Heart right ventricle (tissue), 16 donors: ENCODE measurements at regions not wholly inside any gene's neighbourhood (a gene's known extent, or its start where the extent isn't known, plus 50 kb on each side); places are given as distances from the start of the nearest gene placed in this dataset.

ENCODE experiments used
- ATAC-seq, 8 donors: fragments of 200-7000 bp; cut with Tn5 transposase; one replicate each; pipeline ENCODE4 v1.9.1; 2020; ENCODE audit warnings: mild to moderate bottlenecking in 8 of 8, moderate library complexity in 8 of 8, moderate number of reproducible peaks in 1 of 8
- DNase-seq, 2 donors: peaks; one replicate each; pipeline ENCODE4 v3.0.0-alpha.2; 2020
- H3K27ac ChIP-seq, 10 donors: fragments of 200-600 bp; sonication (generic) in 2 of 10; one replicate each; pipeline versions ENCODE4 v1.5.0 to v1.8.0; 2020 to 2022; ENCODE audit warnings: mild to moderate bottlenecking in 3 of 10
- H3K27me3 ChIP-seq, 7 donors: fragments of 200-600 bp; one replicate each; pipeline ENCODE4 v1.8.0; 2021 to 2022; ENCODE audit warnings: mild to moderate bottlenecking in 2 of 7
- H3K36me3 ChIP-seq, 9 donors: fragments of 200-600 bp; sonication (generic) in 1 of 9; one replicate each; pipeline versions ENCODE4 v1.5.0 to v1.8.0; 2020 to 2022; ENCODE audit warnings: mild to moderate bottlenecking in 2 of 9
- H3K4me1 ChIP-seq, 9 donors: fragments of 200-600 bp; sonication (generic) in 1 of 9; one replicate each; pipeline versions ENCODE4 v1.5.0 to v1.8.0; 2020 to 2022; ENCODE audit warnings: mild to moderate bottlenecking in 4 of 9
- H3K4me3 ChIP-seq, 10 donors: fragments of 200-600 bp; sonication (generic) in 2 of 10; one replicate each; pipeline versions ENCODE4 v1.5.0 to v1.8.0; 2020 to 2022; ENCODE audit warnings: mild to moderate bottlenecking in 7 of 10, moderate library complexity in 2 of 10
- H3K9me3 ChIP-seq, 11 donors: fragments of 200-600 bp in 10 of 11; sonication (generic) in 2 of 11; one replicate each; pipeline versions ENCODE4 v1.5.0 to v1.8.0; 2013 to 2022; ENCODE audit warnings: mild to moderate bottlenecking in 2 of 11, control low read depth in 1 of 11, moderate library complexity in 1 of 11
- CTCF ChIP-seq, 9 donors: fragments of 200-600 bp; sonication (generic) in 2 of 9; IDR thresholded peaks; one replicate each; pipeline versions ENCODE4 v1.5.0 to v1.8.0; 2021 to 2022; ENCODE audit warnings: antibody characterized with exemption in 9 of 9, mild to moderate bottlenecking in 5 of 9, moderate library complexity in 1 of 9
- WGBS, 2 donors: extraction: QIAGEN DNeasy Blood & Tissue Kit; methylation state at CpG; one replicate each; pipeline ENCODE4 v1.1.7; 2013; ENCODE audit warnings: inconsistent platforms in 1 of 2; 5-methylcytosine and 5-hydroxymethylcytosine counted together
- intact Hi-C, 10 donors: fragments of 100-400 bp; cut with DNase I; formaldehyde crosslinking; loops; one replicate each; pipeline versions ENCODE4 v1.11.1 to v1.14.2; 2022
- donor health status: Arrhythmogenic right ventricular cardiomyopathy.
- donor health status: ischemic (EF 13 %, LVEDD 7.1; RV severe dilation, severe dysfunction).
- donor health status: healthy with polysubstance abuse.
- donor health status: DM: no; HTN: yes; CAD: no.
- donor health status: DM: no; HTN: no; CAD: no.
- donor health status: ischemic (EF 25% LVEDD 6.9; RV normal size, moderate dysfunction).
- donor health status: ischemic (EF 25% LVEDD 5.7; RV mildly dilated, moderate dysfunction).
- donor health status: healthy.
- donor health status: DM: yes; HTN: yes; CAD: no.
- donor health status: Ischemic cardiomyopathy.
- donor health status: ischemic (EF 35%, LVEDD 5.7; RV mildly dilated, moderate dysfunction).
- donor health status: nonischemic (EF 11% LVEDD 7.7; RV severe dilation, severe dysfunction).
- donor health status: DM: yes; HTN: yes; CAD: no.
- donor health status: PGD.
- donor health status: ischemic (EF 29% LVEDD 5.4; RV normal size, mild dysfunction).
- donor health status: nonischemic (EF 23%, LVEDD 6.1; RV moderate dilation, normal function).

- no peaks in the 10 kb centered on the region for H3K4me1 ChIP-seq
- no peak for TF ChIP-seq CTCF (IDR thresholded peaks at IDR 0.05)
- no peaks in the 10 kb centered on the region for H3K36me3 ChIP-seq
- no peaks in the 10 kb centered on the region for H3K27me3 ChIP-seq
- no peaks in the 10 kb centered on the region for H3K9me3 ChIP-seq
- intact Hi-C loops, result no loop called here
- peak overlapping the region in 4 of 10 donors; percentile 28 to 69 (median 48) for H3K27ac ChIP-seq
- DNase-seq (peak; percentile 60 to 66), ATAC-seq (peak; percentile 83 to 100 (median 96))
- H3K4me3 ChIP-seq, result peak overlapping the region in 2 of 10 donors; percentile 12 to 16
- 61 to 64% methylated on average over 11 of the region's 11 CpGs for WGBS, 2 donors
Measured at GRCh38 chr18:73279498-73279897, 411.7 kb upstream of the NETO1 start.

- Histone ChIP-seq H3K4me1 (no peaks in the 10 kb centered on the region), H3K27me3 (no peaks in the 10 kb centered on the region), H3K9me3 (no peaks in the 10 kb centered on the region), H3K36me3 (no peaks in the 10 kb centered on the region), H3K4me3 (no peak overlapping the region), H3K27ac (no peak overlapping the region)
- intact Hi-C loops, result loop anchor here in 1 of 10 donors (1.0 kb wide), 1 partner anchor 13 kb away; no protein-coding TSS in a partner anchor
- ATAC-seq (no peak), DNase-seq (no peak)
- WGBS, 2 donors, result 88 to 89% methylated on average over 9 of the region's 9 CpGs
- TF ChIP-seq CTCF (IDR thresholded peaks at IDR 0.05), result no peak
Measured at GRCh38 chr18:73274812-73275621, 407.2 kb upstream of the NETO1 start.

GRCh38 chr18:73270920-73271634 lies 403.3 kb upstream of the NETO1 start:
- H3K36me3 ChIP-seq, result no peaks in the 10 kb centered on the region
- H3K4me1 ChIP-seq, result no peaks in the 10 kb centered on the region
- DNase-seq, result no peak
- H3K27me3 ChIP-seq, result no peaks in the 10 kb centered on the region
- no peak overlapping the region for H3K4me3 ChIP-seq
- H3K27ac ChIP-seq, result no peak overlapping the region
- no peaks in the 10 kb centered on the region for H3K9me3 ChIP-seq
- no peak for ATAC-seq
- 57 to 68% methylated on average over 10 of the region's 10 CpGs for WGBS, 2 donors
- TF ChIP-seq CTCF (IDR thresholded peaks at IDR 0.05), result no peak
- intact Hi-C loops, result no loop called here

- ATAC-seq (no peak), DNase-seq (no peak)
- no peaks in the 10 kb centered on the region for H3K9me3 ChIP-seq
- no peak overlapping the region for H3K27ac ChIP-seq
- no peaks in the 10 kb centered on the region for H3K27me3 ChIP-seq
- no peak overlapping the region for H3K4me3 ChIP-seq
- TF ChIP-seq CTCF (IDR thresholded peaks at IDR 0.05), result no peak
- intact Hi-C loops, result no loop called here
- WGBS, 2 donors, result 83 to 88% methylated on average over 4 of the region's 5 CpGs
- no peaks in the 10 kb centered on the region for H3K4me1 ChIP-seq
- H3K36me3 ChIP-seq, result no peaks in the 10 kb centered on the region
Measured at GRCh38 chr18:73264562-73264921, 396.8 kb upstream of the NETO1 start.
